SU-DHL-6 (cell line): ENCODE measurements at regions not wholly inside any gene's neighbourhood (a gene's known extent, or its start where the extent isn't known, plus 50 kb on each side); places are given as distances from the start of the nearest gene placed in this dataset.

Experiments used
- H2AFZ ChIP-seq: fragments of 200-600 bp; sonication (generic); 2 replicates; pipeline ENCODE4 v1.6.1; 2014; ENCODE audit warnings: low read depth, mild to moderate bottlenecking, moderate library complexity, mixed read lengths, antibody characterized with exemption, low read length; ENCODE audit not compliant: severe bottlenecking
- H3F3A ChIP-seq: fragments of 200-600 bp; shearing (Covaris generic); 2 replicates; pipeline ENCODE4 v1.6.0; 2016; ENCODE audit warnings: antibody characterized with exemption, mild to moderate bottlenecking; ENCODE audit not compliant: insufficient read depth
- H3K27ac ChIP-seq: fragments of 200-600 bp; sonication (generic); 2 replicates; pipeline ENCODE4 v1.5.1; 2016; ENCODE audit warnings: low read depth, mild to moderate bottlenecking, low read length, moderate library complexity, mixed read lengths
- H3K27me3 ChIP-seq: fragments of 200-600 bp; sonication (generic), shearing (Covaris generic); 2 replicates; pipeline ENCODE4 v1.6.0; 2014; ENCODE audit warnings: mild to moderate bottlenecking, low read length
- H3K36me3 ChIP-seq: fragments of 200-600 bp; sonication (generic); 2 replicates; pipeline ENCODE4 v1.6.1; 2014; ENCODE audit warnings: mild to moderate bottlenecking, low read length, mixed read lengths
- H3K4me2 ChIP-seq: fragments of 300-600, 200-600 bp; shearing (Covaris generic), sonication (generic); 2 replicates; pipeline ENCODE4 v1.6.0; 2014; ENCODE audit warnings: low read length, low read depth, mild to moderate bottlenecking; ENCODE audit not compliant: poor library complexity, severe bottlenecking
- H3K4me3 ChIP-seq: fragments of 200-600 bp; sonication (generic); 2 replicates; pipeline ENCODE4 v1.5.1; 2014; ENCODE audit warnings: antibody characterized with exemption, low read length, mild to moderate bottlenecking, mixed read lengths; ENCODE audit not compliant: insufficient read depth, poor library complexity, severe bottlenecking
- H3K79me2 ChIP-seq: fragments of 200-600 bp; sonication (generic); 2 replicates; pipeline ENCODE4 v1.6.1; 2014; ENCODE audit warnings: mild to moderate bottlenecking, low read length, moderate library complexity; ENCODE audit not compliant: insufficient read depth
- H3K9ac ChIP-seq: fragments of 200-600 bp; sonication (generic); 2 replicates; pipeline ENCODE4 v1.7.0; 2014; ENCODE audit warnings: mild to moderate bottlenecking, low read length
- H3K9me2 ChIP-seq: fragments of 200-600 bp; sonication (generic); replicated peaks from 2 replicates; pipeline ENCODE4 v1.6.1; 2014; ENCODE audit warnings: low read length; ENCODE audit not compliant: insufficient read depth
- H3K9me3 ChIP-seq: fragments of 200-600 bp; sonication (generic); 2 replicates; pipeline ENCODE4 v1.6.1; 2014; ENCODE audit warnings: low read length, mixed read lengths; ENCODE audit not compliant: insufficient read depth
- H4K20me1 ChIP-seq: fragments of 200-600 bp; sonication (generic); 2 replicates; pipeline ENCODE4 v1.6.1; 2014; ENCODE audit warnings: low read depth, mild to moderate bottlenecking, antibody characterized with exemption, low read length, moderate library complexity, mixed read lengths
- CTCF ChIP-seq: fragments of 200-600 bp; sonication (generic); IDR thresholded peaks from one replicate; pipeline ENCODE4 v1.5.1; 2017; ENCODE audit warnings: antibody characterized with exemption, mild to moderate bottlenecking, low read length, moderate library complexity; ENCODE audit not compliant: insufficient read depth, poor library complexity, severe bottlenecking
- EZH2phosphoT487 ChIP-seq: fragments of 200-600 bp; sonication (generic), shearing (Covaris generic); conservative IDR thresholded peaks from 2 replicates; pipeline ENCODE4 v1.6.1; 2018; ENCODE audit warnings: mild to moderate bottlenecking, antibody characterized with exemption, low read length, moderate library complexity, mixed read lengths

GRCh38 chr14:59132796-59133494 lies 55.5 kb upstream of the DAAM1 start:
- Histone ChIP-seq H3K4me2 (no peak overlapping the region), H3K9me2 (no peaks in the 10 kb centered on the region), H3K4me3 (no peak overlapping the region), H2AFZ (no peak overlapping the region), H3K9me3 (no peaks in the 10 kb centered on the region), H3K9ac (no peak overlapping the region), H3K27ac (no peak overlapping the region), H4K20me1 (no peaks in the 10 kb centered on the region), H3K27me3 (no peaks in the 10 kb centered on the region), H3F3A (no peaks in the 10 kb centered on the region), H3K79me2 (no peaks in the 10 kb centered on the region), H3K36me3 (no peaks in the 10 kb centered on the region)
- TF ChIP-seq CTCF (no peak), EZH2phosphoT487 (no peak)

DNA sequence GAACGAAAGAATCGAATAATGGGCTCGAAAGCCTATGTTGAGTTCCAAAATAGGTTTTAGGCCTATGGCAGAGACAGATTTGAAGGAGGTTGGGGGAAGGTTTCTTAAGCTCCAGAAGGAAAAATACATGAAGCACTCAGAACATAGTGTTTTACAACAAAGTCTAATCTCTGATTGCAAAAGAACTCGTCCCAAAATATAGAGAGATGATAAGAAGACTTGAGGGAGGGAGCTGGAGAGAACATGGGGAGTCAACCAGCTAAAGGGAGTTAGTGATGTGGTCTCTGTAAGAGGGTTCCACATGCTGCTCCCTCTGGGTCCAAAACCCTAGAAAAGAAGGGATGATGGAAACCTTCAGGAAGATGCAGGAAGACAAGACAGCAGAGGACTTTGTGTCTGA lies 54.8 kb upstream of the DAAM1 start:
- H3K4me2 ChIP-seq = no peak overlapping the region
- H3K27ac ChIP-seq = no peak overlapping the region
- no peaks in the 10 kb centered on the region for H3F3A ChIP-seq
- TF ChIP-seq CTCF (no peak), EZH2phosphoT487 (no peak)
- no peaks in the 10 kb centered on the region for H3K27me3 ChIP-seq
- H3K36me3 ChIP-seq = no peaks in the 10 kb centered on the region
- H3K9me2 ChIP-seq = no peaks in the 10 kb centered on the region
- no peaks in the 10 kb centered on the region for H4K20me1 ChIP-seq
- no peak overlapping the region for H3K4me3 ChIP-seq
- no peaks in the 10 kb centered on the region for H3K9me3 ChIP-seq
- H3K79me2 ChIP-seq = no peaks in the 10 kb centered on the region
- no peak overlapping the region for H3K9ac ChIP-seq
- H2AFZ ChIP-seq = no peak overlapping the region

- Histone ChIP-seq H3K4me3 (no peak overlapping the region), H3K79me2 (no peaks in the 10 kb centered on the region), H2AFZ (no peak overlapping the region), H3K9me2 (no peaks in the 10 kb centered on the region), H3K4me2 (no peak overlapping the region), H3K27me3 (no peaks in the 10 kb centered on the region), H3F3A (no peaks in the 10 kb centered on the region), H3K27ac (no peak overlapping the region), H4K20me1 (no peaks in the 10 kb centered on the region), H3K36me3 (no peaks in the 10 kb centered on the region), H3K9ac (no peak overlapping the region), H3K9me3 (no peaks in the 10 kb centered on the region)
- TF ChIP-seq EZH2phosphoT487 = no peak
- no peak for TF ChIP-seq CTCF
Observed at GRCh38 chr14:59134307-59134706, 54.2 kb upstream of the DAAM1 start.
